ENCODE measurements at regions not wholly inside any gene's neighbourhood (a gene's known extent, or its start where the extent isn't known, plus 50 kb on each side); places are given as distances from the start of the nearest gene placed in this dataset.

GRCh38 chr18:78618726-78619125 lies 360.9 kb upstream of the SALL3 start:
- TF ChIP-seq POLR2A (IDR thresholded peaks at IDR 0.05) (no peak), EP300 (IDR thresholded peaks at IDR 0.05) (no peak)
